ENCODE measurements at regions not wholly inside any gene's neighbourhood (a gene's known extent, or its start where the extent isn't known, plus 50 kb on each side); places are given as distances from the start of the nearest gene placed in this dataset.

DNA sequence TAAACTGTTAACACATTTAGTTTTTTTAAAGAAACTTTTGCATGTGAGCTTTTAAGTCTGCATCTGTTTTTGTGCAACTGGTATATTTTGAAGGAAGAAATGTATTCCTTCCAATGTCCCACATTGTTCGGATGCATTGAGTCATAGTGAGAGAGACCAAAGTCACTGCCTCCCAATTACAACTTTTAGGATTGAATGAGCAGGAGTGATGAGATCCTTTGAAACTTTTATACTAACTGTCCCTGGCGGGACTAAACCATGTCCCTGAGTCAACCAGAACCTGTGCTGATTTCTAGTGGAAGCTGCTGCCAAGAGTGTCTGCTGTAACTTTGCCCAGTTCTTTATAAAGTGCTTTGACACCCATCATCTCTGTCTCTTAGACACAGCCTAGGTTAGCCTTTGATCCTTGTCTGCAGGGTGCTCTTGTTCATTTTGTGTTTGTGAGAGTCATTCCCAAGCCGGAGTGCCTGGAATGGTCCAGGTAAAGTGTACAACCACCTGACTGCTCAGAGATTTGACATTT is 122.7 kb downstream of the ZNF518B start:
- Histone ChIP-seq H3K56ac (ENCODE audit: extremely low read depth, insufficient read depth, low read length) (no peak overlapping the region), H3K4me3 (ENCODE audit: insufficient read depth, low read depth, low read length) (no peak overlapping the region), H2BK15ac (ENCODE audit: low read depth, low read length) (no peak overlapping the region), H3K79me1 (ENCODE audit: low read depth in 1 of 2, low read length in 2 of 2) (no peaks in the 10 kb centered on the region), H4K5ac (ENCODE audit: low read depth, low read length) (no peak overlapping the region), H3K27ac (ENCODE audit: insufficient read depth, low read length) (no peak overlapping the region), H4K91ac (ENCODE audit: insufficient read depth, low read depth, low read length) (no peak overlapping the region), H3K23ac (ENCODE audit: low read depth, low read length) (no peak overlapping the region), H2BK120ac (ENCODE audit: low read depth, low read length) (no peak overlapping the region), H2BK20ac (ENCODE audit: low read depth, low read length) (no peak overlapping the region), H2BK5ac (ENCODE audit: low read depth, low read length, poor library complexity, severe bottlenecking) (no peak overlapping the region), H3K9me3 (ENCODE audit: control insufficient read depth, insufficient read depth, low read length) (peaks cover 2% of the 10 kb centered on the region; the same call in 1 of the 2 replicates), H3K4me1 (ENCODE audit: control insufficient read depth, insufficient read depth, low read length) (no peaks in the 10 kb centered on the region), H2AK5ac (ENCODE audit: low read depth, low read length) (no peak overlapping the region), H3K27me3 (ENCODE audit: control insufficient read depth, insufficient read depth, low read length) (no peaks in the 10 kb centered on the region), H2AK9ac (replicated peaks; ENCODE audit: low read depth, low read length, poor library complexity) (no peak overlapping the region), H3K9me1 (ENCODE audit: insufficient read depth, low read length) (no peaks in the 10 kb centered on the region), H3K4ac (ENCODE audit: low read depth, low read length) (no peak overlapping the region), H3K14ac (replicated peaks; ENCODE audit: low read depth, low read length) (no peak overlapping the region), H3K18ac (ENCODE audit: low read depth, low read length) (no peak overlapping the region), H3K4me2 (ENCODE audit: low read depth, low read length) (no peak overlapping the region), H3K9ac (ENCODE audit: low read depth, low read length) (no peak overlapping the region), H4K8ac (ENCODE audit: low read depth in 2 of 2, low read length in 2 of 2) (no peak overlapping the region), H4K20me1 (ENCODE audit: insufficient read depth, low read length) (no peaks in the 10 kb centered on the region), H2AFZ (replicated peaks; ENCODE audit: low read length, poor library complexity) (no peak overlapping the region), H3K36me3 (ENCODE audit: control insufficient read depth, insufficient read depth, low read length) (no peaks in the 10 kb centered on the region)
- in situ Hi-C loops (cut with MboI; ENCODE audit: low sequenced_read_pairs), result no loop called here
- intact Hi-C loops (cut with micrococcal nuclease), result no loop called here
- dilution Hi-C loops (cut with HindIII; ENCODE audit: low sequenced_read_pairs, unreplicated experiment), result no loop called here
- CTCF ChIA-PET, result no interaction called here
- 60% methylated on average over 1 of the region's 3 CpGs; no CpG with 5 or more reads in 1 of the 2 experiments for WGBS, 2 experiments (ENCODE audit: extremely low coverage in 2 of 2, insufficient read length in 1 of 2)
- POLR2A ChIA-PET (ENCODE audit: unreplicated experiment), result no interaction called here
- no TSS peak for BruUV-seq (replicated peaks)
- DNase-seq (no peak), ATAC-seq (ENCODE audit: low read depth) (no peak)
- TF ChIP-seq SMC3 (IDR thresholded peaks at IDR 0.05; ENCODE audit: low read depth, low read length) (no peak), CHD1 (IDR thresholded peaks at IDR 0.05; ENCODE audit: low read depth, low read length) (no peak), FOS (IDR thresholded peaks at IDR 0.05; ENCODE audit: low read depth, low read length) (no peak), MAZ (IDR thresholded peaks at IDR 0.05; ENCODE audit: borderline replicate concordance, low read depth, low read length) (no peak), RFX5 (IDR thresholded peaks at IDR 0.05; ENCODE audit: low read depth, low read length) (no peak), RAD21 (IDR thresholded peaks at IDR 0.05; ENCODE audit: low read length) (no peak), CEBPB (IDR thresholded peaks at IDR 0.05; ENCODE audit: low read depth, low read length) (no peak), ELK1 (IDR thresholded peaks at IDR 0.05; ENCODE audit: borderline replicate concordance, low read depth, low read length) (no peak)
- TF ChIP-seq, protein P1, sequence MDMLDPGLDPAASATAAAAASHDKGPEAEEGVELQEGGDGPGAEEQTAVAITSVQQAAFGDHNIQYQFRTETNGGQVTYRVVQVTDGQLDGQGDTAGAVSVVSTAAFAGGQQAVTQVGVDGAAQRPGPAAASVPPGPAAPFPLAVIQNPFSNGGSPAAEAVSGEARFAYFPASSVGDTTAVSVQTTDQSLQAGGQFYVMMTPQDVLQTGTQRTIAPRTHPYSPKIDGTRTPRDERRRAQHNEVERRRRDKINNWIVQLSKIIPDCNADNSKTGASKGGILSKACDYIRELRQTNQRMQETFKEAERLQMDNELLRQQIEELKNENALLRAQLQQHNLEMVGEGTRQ (IDR thresholded peaks at IDR 0.05; ENCODE audit: low read depth, low read length), result no peak
